GM12892 (cell line): ENCODE measurements at regions not wholly inside any gene's neighbourhood (a gene's known extent, or its start where the extent isn't known, plus 50 kb on each side); places are given as distances from the start of the nearest gene placed in this dataset.

Source experiments
- POLR2A ChIP-seq: IDR thresholded peaks from 2 replicates; pipeline ENCODE4 v1.6.1; 2011; ENCODE audit warnings: low read depth, low read length, control low read depth
- TAF1 ChIP-seq: IDR thresholded peaks from 2 replicates; pipeline ENCODE4 v1.6.1; 2011; ENCODE audit warnings: low read depth, mild to moderate bottlenecking, control low read depth, low read length, borderline replicate concordance

DNA sequence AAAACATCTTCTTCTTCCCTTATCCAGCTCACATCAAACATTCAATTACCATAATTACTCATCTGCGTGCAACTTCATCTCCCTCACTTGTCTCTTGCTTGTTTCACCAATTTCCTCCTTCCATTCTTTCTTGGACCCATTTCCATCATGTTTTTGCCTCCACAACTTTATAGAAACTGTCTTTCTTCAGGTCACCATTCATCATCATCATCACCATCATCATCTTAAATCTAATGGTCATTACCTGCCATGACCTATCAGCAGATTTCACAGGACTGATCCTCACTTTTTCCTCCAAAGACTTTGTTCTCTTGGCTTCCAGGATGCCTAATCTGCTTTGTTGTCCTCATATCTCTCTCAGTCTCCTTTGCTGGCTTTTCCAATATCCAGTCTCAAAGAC, 495.6 kb downstream of the DNAH5 start:
- TF ChIP-seq POLR2A = no peak
- TF ChIP-seq TAF1 = no peak
